ENCODE measurements at regions not wholly inside any gene's neighbourhood (a gene's known extent, or its start where the extent isn't known, plus 50 kb on each side); places are given as distances from the start of the nearest gene placed in this dataset.

DNA sequence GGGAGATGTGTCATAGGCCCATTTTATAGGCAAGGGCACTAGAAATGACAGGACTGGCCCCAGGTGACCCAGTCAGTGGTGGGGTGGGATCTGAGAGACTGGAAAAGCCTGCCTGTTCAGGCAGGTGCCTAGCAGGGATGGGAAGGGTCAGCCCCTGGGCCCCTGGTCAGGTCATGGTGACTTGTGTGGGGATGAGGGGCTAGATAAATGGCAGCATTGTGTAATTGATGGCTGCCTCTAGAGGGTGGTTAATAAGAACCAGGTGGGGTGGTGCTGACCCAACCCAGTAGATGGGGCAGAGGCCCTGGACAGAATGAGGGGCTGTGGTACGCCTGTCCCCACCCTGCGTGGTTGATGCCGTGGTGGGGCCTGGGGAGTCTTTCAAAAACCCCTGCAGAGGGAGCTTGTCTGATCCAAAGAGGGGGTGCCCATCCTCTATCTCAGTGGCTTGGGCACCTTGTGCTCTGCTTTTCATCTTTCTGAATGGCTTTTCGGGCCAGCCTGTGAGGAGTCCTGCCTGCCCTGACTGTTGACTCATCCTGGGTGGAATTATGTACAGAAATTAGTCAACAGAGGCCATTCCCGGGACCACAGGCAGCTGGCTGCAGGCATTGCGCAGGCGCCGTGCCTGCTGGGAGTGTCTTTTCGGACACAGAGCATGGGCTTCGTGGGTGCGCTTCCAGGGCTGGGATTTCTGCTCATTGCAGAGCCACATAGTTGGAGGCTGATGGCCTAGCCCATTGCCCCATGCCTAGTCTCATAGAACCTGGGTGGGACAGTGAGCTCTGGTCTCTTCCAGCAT is 93.6 kb upstream of the PITX1 start:
- Histone ChIP-seq H3K27ac (ENCODE audit: low read depth in 2 of 2, low read length in 1 of 2) (peak overlapping the region in 1 of 2 experiments; percentile 76; a peak in 2 of 4 replicates), H3K4me2 (no peak overlapping the region), H3K4me3 (ENCODE audit: low read depth in 2 of 2, low read length in 1 of 2) (no peak overlapping the region), H2AFZ (ENCODE audit: low read depth) (no peak overlapping the region), H3K27me3 (ENCODE audit: insufficient read depth) (peaks cover 20% of the 10 kb centered on the region; the same call in 1 of the 2 replicates), H3K79me2 (ENCODE audit: insufficient read depth) (no peaks in the 10 kb centered on the region), H4K20me1 (ENCODE audit: insufficient read depth) (no peaks in the 10 kb centered on the region), H3K9ac (no peak overlapping the region), H3K36me3 (replicated peaks in 1 of 2; ENCODE audit: control insufficient read depth in 1 of 2, insufficient read depth in 2 of 2, low read length in 1 of 2) (no peaks in the 10 kb centered on the region), H3K9me3 (no peaks in the 10 kb centered on the region), H3F3A (replicated peaks; ENCODE audit: insufficient read depth) (no peaks in the 10 kb centered on the region), H3K9me2 (no peaks in the 10 kb centered on the region), H3K4me1 (ENCODE audit: control insufficient read depth in 1 of 2, insufficient read depth in 2 of 2, low read depth in 1 of 2, low read length in 1 of 2) (peaks cover 0 to 43% of the 10 kb centered on the region in 2 experiments; a peak in 2 of 4 replicates)
- POLR2A ChIA-PET, result no interaction called here
- TF ChIP-seq EP300 (IDR thresholded peaks at IDR 0.05; ENCODE audit: borderline replicate concordance in 1 of 2, low read depth in 1 of 2, low read length in 1 of 2), result no peak
- peak; percentile 50; the same call in 1 of the 2 replicates for TF ChIP-seq FOSL2 (IDR thresholded peaks at IDR 0.05; ENCODE audit: borderline replicate concordance, low read depth)
- no peak for TF ChIP-seq YY1 (IDR thresholded peaks at IDR 0.05; ENCODE audit: low read depth)
- peak; percentile 42 for TF ChIP-seq TCF12 (IDR thresholded peaks at IDR 0.05)
- 48% methylated on average over 10 of the region's 11 CpGs for WGBS (ENCODE audit: low lambda C conversion rate)
- CTCF ChIA-PET, result interaction anchor here (1.0 kb wide), 1 partner anchor 49 kb away, joined by 3 read pairs; no protein-coding TSS in a partner anchor
- DNase-seq, result peak; percentile 35

DNA sequence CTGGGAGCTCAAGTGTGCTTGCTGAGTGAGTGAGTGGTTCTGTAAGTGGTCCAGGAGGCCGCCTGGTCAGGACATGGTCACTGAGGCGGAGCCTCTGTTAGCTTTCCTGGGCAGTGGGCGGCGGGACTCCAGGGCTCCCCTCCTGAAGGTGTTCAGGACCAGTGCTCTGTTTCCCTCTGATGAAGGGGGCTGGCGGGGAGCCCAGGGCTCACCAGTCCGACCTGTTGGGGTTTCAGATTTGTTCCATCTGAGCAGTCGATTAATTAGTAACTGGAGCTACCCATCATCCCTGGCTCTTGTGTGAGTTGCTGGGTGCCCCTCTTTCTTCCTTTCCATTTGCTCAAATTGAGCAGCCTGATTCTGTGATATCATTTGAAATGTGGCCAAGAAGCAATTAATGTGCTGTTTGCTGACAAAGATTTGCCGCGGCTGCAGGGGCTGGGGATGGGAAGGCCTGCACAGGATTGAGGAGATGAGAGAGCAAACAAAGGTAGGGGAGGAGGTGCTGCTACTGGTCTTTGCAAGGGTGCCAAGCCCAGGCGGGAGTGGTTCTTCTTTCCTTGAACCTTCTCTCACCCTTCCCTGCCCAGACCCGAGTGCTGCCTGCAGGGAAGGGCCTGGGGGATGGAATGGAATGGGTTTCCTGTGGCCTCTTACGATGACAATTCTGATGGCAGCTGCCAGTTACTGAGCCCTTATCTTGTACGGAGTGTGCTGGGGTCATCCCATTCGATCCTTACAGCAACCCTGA is 92.8 kb upstream of the PITX1 start:
- no peaks in the 10 kb centered on the region for H3K9me3 ChIP-seq
- CTCF ChIA-PET, result no interaction called here
- TF ChIP-seq GATA2 (CRISPR knock-in tag; IDR thresholded peaks at IDR 0.05), result peak; percentile 52
- TF ChIP-seq FOXM1 (IDR thresholded peaks at IDR 0.05; ENCODE audit: low read depth), result no peak
- TF ChIP-seq, protein P1, sequence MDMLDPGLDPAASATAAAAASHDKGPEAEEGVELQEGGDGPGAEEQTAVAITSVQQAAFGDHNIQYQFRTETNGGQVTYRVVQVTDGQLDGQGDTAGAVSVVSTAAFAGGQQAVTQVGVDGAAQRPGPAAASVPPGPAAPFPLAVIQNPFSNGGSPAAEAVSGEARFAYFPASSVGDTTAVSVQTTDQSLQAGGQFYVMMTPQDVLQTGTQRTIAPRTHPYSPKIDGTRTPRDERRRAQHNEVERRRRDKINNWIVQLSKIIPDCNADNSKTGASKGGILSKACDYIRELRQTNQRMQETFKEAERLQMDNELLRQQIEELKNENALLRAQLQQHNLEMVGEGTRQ (IDR thresholded peaks at IDR 0.05; ENCODE audit: borderline replicate concordance, low read depth, low read length), result no peak
- TF ChIP-seq, protein P2, sequence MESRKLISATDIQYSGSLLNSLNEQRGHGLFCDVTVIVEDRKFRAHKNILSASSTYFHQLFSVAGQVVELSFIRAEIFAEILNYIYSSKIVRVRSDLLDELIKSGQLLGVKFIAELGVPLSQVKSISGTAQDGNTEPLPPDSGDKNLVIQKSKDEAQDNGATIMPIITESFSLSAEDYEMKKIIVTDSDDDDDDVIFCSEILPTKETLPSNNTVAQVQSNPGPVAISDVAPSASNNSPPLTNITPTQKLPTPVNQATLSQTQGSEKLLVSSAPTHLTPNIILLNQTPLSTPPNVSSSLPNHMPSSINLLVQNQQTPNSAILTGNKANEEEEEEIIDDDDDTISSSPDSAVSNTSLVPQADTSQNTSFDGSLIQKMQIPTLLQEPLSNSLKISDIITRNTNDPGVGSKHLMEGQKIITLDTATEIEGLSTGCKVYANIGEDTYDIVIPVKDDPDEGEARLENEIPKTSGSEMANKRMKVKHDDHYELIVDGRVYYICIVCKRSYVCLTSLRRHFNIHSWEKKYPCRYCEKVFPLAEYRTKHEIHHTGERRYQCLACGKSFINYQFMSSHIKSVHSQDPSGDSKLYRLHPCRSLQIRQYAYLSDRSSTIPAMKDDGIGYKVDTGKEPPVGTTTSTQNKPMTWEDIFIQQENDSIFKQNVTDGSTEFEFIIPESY (IDR thresholded peaks at IDR 0.05; ENCODE audit: borderline replicate concordance, low read depth), result no peak
- no peak for TF ChIP-seq MEF2A (IDR thresholded peaks at IDR 0.05; ENCODE audit: borderline replicate concordance, low read depth)
- no peak for TF ChIP-seq GABPA (IDR thresholded peaks at IDR 0.05; ENCODE audit: low read depth)
- no peak; a peak in 1 of 4 replicates for TF ChIP-seq EP300 (IDR thresholded peaks at IDR 0.05; ENCODE audit: borderline replicate concordance in 1 of 2, low read depth in 1 of 2, low read length in 1 of 2)
- no peak for TF ChIP-seq EZH2phosphoT487 (IDR thresholded peaks at IDR 0.05; ENCODE audit: borderline replicate concordance, low read depth)
- TF ChIP-seq, protein P3, sequence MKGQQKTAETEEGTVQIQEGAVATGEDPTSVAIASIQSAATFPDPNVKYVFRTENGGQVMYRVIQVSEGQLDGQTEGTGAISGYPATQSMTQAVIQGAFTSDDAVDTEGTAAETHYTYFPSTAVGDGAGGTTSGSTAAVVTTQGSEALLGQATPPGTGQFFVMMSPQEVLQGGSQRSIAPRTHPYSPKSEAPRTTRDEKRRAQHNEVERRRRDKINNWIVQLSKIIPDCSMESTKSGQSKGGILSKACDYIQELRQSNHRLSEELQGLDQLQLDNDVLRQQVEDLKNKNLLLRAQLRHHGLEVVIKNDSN (IDR thresholded peaks at IDR 0.05; ENCODE audit: borderline replicate concordance, low read depth), result no peak
- no peak for TF ChIP-seq FOXJ3 (CRISPR knock-in tag; IDR thresholded peaks at IDR 0.05)
- TF ChIP-seq TCF12 (IDR thresholded peaks at IDR 0.05), result no peak
- TF ChIP-seq RCOR1 (IDR thresholded peaks at IDR 0.05; ENCODE audit: low read length), result 0 out of 2 replicates have a peak, but pooled peaks have one; percentile 24
- H4K20me1 ChIP-seq (ENCODE audit: insufficient read depth), result no peaks in the 10 kb centered on the region
- H2AFZ ChIP-seq (ENCODE audit: low read depth), result no peak overlapping the region
- H3K27ac ChIP-seq (ENCODE audit: low read depth in 2 of 2, low read length in 1 of 2), result peak overlapping the region in 1 of 2 experiments; percentile 76; a peak in 2 of 4 replicates
- POLR2A ChIA-PET, result no interaction called here
- H3K27me3 ChIP-seq (ENCODE audit: insufficient read depth), result peaks cover 20% of the 10 kb centered on the region; the same call in 1 of the 2 replicates
- H3K4me2 ChIP-seq, result no peak overlapping the region
- H3K9ac ChIP-seq, result no peak overlapping the region
- H3K36me3 ChIP-seq (replicated peaks in 1 of 2; ENCODE audit: control insufficient read depth in 1 of 2, insufficient read depth in 2 of 2, low read length in 1 of 2), result no peaks in the 10 kb centered on the region
- H3K9me2 ChIP-seq, result no peaks in the 10 kb centered on the region
- WGBS (ENCODE audit: low lambda C conversion rate), result 44% methylated on average over 8 of the region's 14 CpGs
- H3K4me1 ChIP-seq (ENCODE audit: control insufficient read depth in 1 of 2, insufficient read depth in 2 of 2, low read depth in 1 of 2, low read length in 1 of 2), result peaks cover 0 to 43% of the 10 kb centered on the region in 2 experiments; a peak in 2 of 4 replicates
- H3F3A ChIP-seq (replicated peaks; ENCODE audit: insufficient read depth), result no peaks in the 10 kb centered on the region
- no peaks in the 10 kb centered on the region for H3K79me2 ChIP-seq (ENCODE audit: insufficient read depth)
- peak; percentile 62 for DNase-seq
- H3K4me3 ChIP-seq (ENCODE audit: low read depth in 2 of 2, low read length in 1 of 2), result no peak overlapping the region
